ENCODE measurements at regions not wholly inside any gene's neighbourhood (a gene's known extent, or its start where the extent isn't known, plus 50 kb on each side); places are given as distances from the start of the nearest gene placed in this dataset.
"Not testable (repeated sequence)": the region's sequence is repeated elsewhere in the genome, so short reads cannot be mapped to it uniquely, and the experiment has no call there.

DNA sequence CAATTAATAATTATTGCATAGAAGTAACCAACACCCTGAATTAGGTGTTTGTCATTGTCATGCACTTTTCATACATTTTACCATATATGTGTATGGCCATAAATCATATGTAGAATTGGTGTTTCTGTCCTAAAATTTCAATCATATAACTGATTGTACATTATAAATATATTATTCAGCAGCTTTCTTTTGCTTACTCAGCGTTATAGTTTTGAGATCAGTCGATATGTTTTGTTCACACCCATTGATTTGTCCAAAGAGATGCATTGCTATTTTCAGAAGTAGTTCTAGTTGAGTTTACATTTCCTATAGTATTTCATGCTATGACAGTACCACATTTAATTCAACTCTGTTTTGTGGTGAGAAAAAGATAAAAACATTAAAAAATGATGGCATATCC lies 50.5 kb upstream of the PARP4 start:
- no peak for DNase-seq

GRCh38 chr13:24563971-24564370 lies 51.4 kb upstream of the PARP4 start:
- not testable (repeated sequence) for DNase-seq

DNA sequence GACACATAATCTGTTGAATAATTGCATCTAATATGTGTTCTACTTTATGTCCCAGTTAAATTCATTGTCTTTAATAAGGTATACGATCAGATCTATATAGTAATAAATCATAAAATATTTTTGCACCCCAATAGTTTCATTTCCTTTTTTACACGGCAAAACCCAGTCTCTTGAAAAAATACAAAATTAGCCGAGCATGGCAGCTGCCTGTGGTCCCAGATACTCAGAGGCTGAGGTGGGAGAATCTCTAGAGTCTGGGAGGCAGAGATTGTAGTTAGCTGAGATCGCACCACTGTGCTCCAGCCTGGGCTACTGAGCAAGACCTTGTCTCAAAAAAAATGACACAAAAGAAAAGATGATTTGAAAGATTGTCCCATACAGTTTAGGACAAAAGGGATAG lies 52.3 kb upstream of the PARP4 start:
- DNase-seq = no peak

DNA sequence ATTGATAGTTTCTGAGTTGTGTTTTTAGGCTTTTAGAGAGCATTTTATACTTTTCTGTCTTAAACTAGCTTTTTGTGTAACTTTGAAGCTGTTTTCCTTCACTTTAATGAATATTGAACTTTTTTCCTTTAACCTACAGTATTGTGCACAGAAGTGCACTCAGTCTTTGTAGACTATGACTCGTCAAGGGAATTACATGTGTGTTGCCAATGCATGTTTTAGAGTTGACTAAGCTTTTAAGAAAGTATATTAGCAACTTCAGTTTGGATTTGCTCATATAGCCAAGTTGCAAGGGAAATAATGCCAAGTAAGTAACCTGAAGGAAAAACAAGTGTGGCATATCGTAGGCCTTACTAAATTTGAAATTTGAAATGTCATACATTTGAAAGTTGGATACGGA lies 55.0 kb upstream of the PARP4 start:
- not testable (repeated sequence) for DNase-seq

- DNase-seq = no peak
These were observed 62.3 kb upstream of the PARP4 start for GRCh38 chr13:24574847-24575246.

- peak; percentile 41 for DNase-seq
These were observed 67.7 kb upstream of the PARP4 start for GRCh38 chr13:24580315-24580714.

DNA sequence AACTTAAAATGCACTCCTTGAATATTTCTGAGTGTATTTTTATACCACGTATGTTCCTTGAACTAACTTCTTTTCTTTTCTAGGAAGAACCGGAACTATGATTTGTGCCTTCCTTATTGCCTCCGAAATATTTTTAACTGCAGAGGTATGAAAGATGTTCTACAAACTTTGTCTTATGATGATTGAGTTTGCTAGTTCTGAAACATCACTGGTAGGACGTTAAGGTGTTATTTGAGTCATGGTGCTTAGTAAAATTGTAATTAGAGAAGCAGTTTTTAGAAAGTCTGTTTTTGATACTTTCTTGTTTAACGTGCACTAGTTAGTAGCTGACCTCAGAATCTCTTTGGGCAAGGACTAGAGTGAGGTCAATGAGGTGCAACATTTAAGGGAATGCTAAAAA lies 69.0 kb upstream of the PARP4 start:
- DNase-seq = not testable (repeated sequence)

DNA sequence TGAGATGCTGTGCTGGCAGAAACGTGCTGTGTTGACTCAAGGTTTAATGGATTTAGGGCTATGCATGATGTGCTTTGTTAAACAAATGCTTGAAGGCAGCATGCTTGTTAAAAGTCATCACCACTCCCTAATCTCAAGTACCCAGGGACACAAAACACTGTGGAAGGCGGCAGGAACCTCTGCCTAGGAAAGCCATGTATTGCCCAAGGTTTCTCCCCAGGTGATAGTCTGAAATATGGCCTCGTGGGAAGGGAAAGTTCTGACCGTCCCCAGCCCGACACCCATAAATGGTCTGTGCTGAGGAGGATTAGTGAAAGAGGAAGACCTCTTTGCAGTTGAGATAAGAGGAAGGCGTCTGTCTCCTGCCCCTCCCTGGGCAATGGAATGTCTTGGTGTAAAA lies 79.1 kb upstream of the PARP4 start:
- DNase-seq = not testable (repeated sequence)

- not testable (repeated sequence) for DNase-seq
These were observed 82.1 kb upstream of the ATP12A start for GRCh38 chr13:24597906-24598670.

- not testable (repeated sequence) for DNase-seq
These were observed 81.0 kb upstream of the ATP12A start for GRCh38 chr13:24599019-24599791.

DNA sequence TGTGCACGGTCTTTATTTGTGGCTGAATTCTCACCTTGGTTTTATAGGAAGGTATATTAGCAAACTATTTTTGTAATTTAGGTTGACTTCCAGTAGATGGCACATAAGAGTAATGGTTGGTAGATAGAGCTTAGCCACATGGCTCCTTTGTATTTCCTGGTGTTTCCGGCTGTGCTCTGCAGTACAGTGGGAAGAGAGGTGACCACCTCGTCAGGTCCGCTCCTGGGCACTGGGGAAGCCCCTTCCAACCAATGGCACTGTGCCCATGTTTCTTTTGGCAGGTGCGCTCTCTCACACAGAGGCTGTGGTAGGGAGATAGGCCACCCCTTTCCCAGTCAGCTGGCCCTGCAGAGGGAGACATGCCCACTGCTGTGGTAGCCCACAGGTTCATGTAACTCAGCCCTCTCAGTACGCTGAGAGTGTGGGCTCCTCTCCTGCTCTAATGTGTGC lies 74.3 kb upstream of the ATP12A start:
- DNase-seq = peak; percentile 86

DNA sequence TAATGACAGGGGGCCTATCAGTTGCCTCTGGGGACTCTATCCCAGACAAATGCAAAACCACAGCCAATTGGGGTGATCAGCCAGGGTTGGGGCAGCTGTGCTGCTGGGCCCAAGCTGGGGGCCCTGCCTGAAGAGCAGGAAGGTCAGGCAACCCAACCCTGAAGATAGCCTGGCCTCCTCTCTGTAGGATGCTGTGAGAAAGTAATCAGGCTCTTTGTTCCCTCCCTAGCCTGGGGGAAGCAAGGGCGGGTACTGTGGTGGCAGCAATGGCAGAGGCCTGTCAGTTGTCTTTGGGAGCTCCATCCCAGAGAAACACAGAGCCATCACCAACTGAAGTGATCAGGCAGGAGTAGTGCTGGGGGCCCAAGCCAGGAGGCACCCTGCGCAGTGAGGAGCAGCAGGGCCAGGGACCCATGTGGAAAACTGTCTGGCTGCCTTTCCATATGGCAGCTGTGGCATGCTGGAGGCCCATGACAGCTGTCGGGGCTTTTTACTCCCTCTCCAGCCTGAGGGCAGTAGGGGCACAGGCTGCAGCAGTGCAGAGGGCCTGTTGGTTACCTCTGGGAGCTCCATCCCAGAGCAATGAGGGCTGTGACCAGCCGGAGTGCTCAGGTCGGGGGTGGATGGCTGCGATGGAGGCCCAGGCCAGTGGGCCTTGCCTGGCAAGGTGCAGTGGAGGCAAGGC lies 73.6 kb upstream of the ATP12A start:
- DNase-seq = no peak

- DNase-seq = no peak
These were observed 69.3 kb upstream of the ATP12A start for GRCh38 chr13:24610956-24611355.

GRCh38 chr13:24612726-24613125 lies 67.5 kb upstream of the ATP12A start:
- DNase-seq = no peak

DNA sequence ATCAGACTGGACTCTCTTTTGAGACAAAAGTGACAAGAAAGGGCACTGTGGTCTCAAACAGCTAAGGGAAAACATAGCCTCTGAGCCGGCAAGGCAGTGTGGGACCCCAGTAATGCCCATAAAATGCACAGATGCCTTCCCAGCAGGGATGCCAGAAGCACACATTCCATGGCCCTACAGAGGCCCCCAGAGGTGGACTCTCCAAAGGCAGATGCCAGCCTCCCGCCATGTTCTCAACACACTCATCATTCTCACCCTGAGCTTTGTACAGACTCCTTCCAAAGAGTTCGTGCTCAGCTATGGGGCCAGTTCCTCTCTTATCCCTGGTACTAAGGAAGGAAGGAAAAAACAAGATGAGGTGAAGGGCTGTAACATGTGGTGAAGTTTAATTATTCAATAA lies 67.1 kb upstream of the ATP12A start:
- no peak for DNase-seq

DNA sequence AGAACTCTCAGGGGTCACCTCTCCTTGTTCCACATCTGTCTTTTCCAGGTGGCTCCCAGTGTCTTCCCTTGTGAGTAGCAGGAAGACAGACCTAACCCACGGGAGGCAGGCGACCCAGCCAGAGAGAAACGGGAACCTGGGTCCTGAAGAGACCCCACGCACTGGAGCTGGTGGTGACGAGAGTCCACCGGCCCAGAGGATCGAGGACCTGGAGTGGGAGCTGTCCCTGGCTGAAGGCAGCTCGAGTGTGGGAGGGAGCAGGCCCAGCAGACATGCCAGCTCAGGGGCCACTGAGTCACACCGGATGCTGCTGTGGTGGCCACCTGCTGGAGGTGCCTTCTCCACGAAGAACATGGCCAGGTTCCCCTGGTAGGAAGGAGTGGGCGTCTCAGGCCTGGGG lies 66.5 kb upstream of the ATP12A start:
- DNase-seq = no peak

DNA sequence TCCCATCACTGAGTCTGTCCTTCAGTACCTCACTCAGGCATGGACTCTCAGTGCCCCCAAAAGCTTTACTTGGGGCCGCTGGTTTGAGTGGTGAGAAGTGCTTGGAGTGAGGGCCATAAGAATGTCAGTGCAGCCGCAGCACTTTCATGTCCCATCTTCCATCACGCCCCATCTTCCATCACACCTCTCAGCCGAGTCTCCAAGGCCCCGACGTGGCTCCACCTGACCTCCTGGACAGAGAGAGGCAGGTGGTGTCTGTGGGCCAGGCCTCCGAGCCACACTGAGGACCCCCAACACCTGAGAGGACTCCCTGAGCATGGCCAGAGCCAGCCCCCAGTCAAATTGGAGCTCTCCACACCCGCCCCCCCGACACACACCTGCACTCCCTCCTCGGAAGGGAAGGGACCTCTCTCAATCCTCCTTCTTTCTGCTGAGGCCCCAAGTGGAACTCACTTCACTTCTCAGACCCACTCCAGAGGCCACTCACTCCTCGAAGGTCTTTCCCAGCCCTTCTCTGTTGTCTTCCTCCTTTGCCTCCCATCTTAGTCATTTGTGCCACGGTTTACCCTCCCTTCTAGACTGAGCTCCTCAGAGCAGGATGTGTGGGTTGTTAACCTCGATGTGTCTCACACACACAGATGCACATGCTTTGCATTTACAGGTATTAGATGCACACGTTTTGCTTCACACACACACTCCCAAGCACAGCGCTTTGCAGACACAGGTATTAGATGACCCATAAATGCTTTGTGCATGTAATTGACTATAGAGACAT lies 65.7 kb upstream of the ATP12A start:
- no peak for DNase-seq

DNA sequence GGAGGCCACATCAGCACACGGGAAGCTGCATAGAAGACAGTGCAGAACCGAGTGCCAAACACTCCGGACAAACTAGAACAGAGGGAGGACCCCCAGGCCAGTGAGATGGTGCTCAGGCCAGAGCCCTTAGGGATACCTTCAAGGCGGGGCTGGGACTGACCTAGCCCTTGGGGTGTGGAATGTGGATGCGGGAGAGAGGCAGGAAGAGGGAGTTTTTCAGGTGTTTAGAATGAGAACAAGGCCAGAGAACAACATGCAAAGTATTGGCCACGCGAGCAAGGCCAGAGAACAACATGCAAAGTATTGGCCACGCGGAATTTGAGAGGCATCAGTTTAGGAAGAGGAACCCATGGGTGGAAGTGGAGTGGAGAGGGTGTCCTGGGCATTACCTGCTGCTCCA lies 65.1 kb upstream of the ATP12A start:
- DNase-seq = no peak

DNA sequence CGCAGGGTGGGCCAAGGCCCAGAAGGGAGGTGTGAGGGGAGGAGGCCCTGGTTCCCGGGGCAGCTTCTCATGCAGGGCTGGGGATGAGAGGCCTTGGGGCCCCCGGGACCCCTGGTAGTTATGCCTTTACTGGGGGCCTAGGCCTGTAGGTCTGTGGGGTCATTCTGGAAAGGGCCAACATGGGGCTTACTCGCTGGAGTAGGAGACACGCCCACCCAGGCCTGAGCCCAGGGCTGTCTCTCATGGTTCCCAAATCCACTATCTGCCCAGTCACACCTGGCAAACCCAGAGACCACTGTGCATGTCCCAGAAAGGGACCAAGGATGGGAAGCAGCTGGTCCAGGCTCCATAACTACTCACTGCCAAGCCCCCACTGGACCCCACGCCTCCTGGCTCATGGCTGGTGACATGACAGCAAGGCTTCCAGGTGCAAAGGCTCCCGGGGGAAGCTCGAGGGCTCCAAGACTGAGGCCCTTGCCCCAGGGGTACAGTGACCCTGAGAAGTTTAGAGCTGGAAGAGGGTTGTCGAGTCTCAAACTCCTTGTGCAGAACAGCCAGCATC lies 64.2 kb upstream of the ATP12A start:
- DNase-seq = no peak

GRCh38 chr13:24616514-24616913 lies 63.7 kb upstream of the ATP12A start:
- DNase-seq = no peak

DNA sequence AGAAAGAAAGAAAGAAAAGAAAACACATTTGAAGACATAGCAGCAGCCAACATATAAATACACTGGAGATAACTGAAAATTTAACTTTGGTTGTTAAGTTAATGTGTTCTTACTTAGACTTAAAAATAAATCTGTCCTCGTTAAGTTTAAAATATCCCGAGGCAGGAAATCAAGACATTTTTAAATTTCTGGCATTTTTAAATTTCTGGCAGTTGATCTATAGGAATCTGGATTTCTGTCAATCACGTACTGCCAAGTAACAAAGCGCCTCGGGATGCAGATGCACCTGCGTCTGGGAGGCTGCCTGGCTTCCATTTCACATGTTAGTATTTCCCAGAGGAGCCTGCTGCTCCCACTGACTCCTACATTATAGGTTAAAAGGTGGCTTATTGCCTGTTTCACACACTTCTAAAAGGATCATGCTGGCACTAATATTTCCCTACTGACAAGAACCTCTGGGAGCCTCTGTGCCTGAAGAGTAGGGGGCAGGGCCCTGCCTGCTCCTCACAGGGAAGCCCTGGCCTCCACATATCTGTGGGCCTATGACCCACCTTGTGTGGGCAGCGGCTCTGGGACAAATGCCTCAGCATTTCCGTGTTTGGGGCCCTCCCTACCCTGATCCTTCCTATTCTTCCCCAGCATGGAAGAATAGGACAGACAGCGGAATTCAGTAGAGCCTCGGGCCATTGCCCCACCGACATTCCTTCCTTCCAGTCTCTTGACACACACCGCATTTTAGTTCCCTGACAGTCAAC lies 62.8 kb upstream of the ATP12A start:
- no peak for DNase-seq
